MV-4-11 (cell line): ENCODE measurements at regions not wholly inside any gene's neighbourhood (a gene's known extent, or its start where the extent isn't known, plus 50 kb on each side); places are given as distances from the start of the nearest gene placed in this dataset.
"Not testable (repeated sequence)": the region's sequence is repeated elsewhere in the genome, so short reads cannot be mapped to it uniquely, and the experiment has no call there.

Experiments
- DNase-seq: peaks from one replicate; lab custom pipeline; 2025; lab: John Stamatoyannopoulos, UW

DNA sequence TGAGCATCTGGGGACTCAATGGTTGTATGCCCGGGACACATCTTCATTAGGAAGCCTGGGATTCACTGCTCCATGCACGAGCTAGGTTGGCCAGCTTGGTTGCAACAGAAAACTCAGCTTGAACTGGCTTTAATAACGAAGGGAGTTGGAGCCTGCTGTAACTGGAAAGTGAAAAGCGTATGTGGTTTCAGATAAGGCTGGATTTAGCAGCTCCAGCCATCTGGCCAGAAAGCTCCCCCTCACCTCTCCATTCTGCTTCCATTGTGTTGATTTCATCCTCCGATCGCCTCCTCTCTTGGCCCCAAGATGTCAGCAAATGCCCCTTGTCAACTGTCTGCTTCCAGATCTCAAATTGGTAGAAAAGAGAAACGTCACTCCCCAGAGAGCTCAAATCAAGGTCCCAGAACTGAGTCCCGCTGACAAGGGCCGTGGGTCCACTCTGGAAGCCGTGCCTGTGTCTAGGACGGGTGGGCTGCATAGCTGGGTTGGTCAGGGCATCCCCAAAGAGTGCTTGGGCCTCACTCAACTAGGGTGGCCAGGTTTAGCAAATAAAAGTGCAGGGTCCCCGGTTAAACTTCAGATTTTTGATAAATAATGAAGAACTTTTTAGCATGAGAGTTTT lies 117.0 kb upstream of the PMEPA1 start:
- no peak for DNase-seq

DNA sequence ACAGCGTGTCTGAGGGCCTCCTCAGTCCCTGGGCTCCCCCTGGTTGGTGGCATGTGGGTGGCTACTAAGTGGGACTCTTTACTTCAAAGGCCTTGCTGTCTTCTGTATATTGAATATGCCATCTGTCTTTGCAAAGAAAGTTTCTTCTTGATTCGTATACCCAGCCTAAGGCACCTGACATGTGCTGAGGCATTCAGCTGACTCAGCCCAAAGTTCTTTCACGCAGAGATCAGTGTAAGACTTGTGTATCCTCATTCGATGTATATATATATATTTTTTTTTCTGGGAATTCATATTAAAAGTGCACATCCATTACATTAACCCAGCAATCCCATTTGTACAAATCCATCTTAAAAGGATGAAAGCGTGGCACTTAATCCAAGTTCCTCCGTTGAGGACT lies 115.1 kb upstream of the PMEPA1 start:
- DNase-seq = no peak

DNA sequence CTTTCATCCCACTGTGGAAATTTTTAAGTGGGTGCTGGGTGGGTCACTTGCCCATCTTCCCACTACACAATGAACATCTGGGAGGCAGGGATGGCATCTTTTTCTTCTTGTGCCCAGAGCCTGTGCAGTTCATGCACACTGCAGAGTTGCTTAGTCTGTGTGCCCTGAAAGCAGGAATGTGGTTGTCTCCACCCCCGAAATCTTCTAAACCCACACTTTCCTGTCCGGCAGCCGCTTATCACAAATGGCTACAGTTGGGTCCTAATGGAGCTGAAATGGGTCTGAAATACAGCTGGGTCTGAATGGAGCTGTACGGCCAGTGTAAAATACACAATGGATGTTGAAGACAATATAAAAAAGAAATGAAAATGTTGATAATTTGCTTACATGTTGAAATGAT lies 112.1 kb upstream of the PMEPA1 start:
- DNase-seq = no peak

DNA sequence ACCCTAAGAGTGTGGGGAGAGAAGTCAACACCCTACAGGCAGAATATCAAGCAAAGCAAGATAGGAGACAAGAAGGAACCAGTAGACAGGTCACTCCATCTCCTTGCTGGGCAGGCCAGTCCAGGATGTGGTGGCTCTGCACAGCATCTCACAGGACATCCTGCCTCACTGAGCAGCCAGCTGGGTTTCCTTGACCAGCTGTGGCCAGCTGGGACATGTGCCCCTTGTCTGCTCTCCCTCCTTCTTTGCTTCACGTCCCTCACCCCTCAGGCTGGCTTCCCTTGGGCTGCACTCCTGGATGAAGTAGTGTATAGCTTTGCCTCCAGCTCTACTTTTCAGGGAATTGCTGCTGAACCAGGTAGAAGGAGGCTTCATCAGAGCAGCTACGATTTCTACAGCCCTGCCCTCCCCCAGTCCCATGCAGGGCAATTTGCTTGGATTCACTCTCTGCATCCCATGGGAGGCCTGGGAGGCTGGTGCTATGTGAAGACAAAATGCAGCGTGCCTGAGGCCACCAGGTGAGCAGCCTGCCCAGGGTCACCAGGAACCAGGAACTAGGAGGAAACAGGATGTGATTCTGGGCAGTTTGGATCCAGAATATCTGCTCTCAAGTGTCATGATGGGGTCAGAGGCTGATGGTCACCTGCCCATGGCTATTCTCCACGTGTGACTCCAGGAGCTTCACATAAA lies 110.0 kb upstream of the PMEPA1 start:
- DNase-seq = no peak

DNA sequence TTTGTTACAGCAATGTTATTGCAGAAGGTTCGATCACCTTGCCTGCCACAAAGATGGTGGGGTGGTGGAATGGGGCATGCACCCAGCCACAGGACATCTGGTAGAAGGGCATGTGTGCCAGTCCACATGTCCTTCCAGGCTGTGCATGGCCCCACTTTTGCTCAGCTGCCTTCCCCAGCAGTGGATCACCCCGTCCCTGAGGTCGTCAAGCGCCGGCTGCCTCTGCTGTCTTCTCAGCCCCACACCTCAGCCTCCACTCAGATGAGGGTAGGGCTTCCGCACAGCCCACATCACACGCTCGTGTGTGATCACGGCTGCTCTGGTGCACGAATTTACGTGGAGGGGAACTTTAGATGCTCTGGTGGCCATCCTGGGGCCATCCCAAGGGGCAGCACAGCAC lies 109.5 kb upstream of the PMEPA1 start:
- DNase-seq = no peak

DNA sequence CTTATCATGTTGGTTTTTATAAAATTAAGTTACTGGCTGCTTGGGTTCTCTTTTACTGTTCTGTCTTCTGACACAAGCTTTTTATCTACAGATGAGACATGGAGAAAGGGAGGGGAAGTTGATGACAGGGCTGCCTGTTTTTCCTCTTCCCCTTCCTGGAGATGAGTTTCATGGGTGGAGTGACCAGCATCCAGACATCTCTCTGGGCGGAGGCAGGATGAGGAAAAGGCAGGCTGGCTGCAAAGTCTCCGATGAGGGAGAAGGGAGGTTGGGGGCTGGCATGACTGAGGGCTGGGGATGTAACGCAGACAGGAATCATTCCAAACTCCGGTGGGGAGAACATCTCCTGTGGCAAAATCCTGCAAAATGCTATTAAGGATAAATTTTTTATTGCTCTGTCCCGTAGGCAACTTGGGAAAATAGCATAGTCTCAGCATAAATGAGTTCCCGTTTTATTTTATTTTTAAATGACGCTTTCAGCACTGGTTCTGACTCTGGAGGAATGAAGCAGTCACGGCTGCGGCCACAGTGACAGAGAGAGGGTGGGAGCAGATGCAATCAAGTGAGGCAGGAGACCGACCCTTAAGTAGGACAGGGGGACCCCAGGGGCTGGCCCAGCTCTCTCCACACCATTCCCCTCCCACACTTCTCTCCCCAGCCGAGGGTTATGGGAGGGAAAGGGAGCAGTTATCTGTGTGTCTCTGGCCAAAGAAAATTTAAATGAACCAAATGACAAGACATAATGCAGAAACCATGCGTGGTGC lies 108.8 kb upstream of the PMEPA1 start:
- DNase-seq = no peak

DNA sequence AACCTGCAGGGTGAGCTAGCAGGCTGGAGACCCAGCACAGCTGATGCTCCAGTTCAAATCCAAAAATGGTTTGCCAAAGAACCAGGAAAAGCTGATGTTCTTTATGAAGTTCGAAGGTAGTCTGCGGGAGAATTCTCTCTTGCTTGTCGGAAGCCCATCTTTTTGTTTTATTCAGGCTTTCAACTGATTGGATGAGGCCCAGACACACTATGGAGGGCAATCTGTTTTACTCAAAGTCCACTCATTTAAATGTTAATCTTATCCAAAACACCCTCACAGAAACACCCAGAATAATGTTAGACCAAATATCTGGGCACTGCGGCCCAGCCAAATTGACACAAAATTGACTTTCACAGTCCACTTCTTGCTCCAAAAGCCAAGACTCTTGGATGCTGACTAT lies 105.6 kb upstream of the PMEPA1 start:
- DNase-seq = no peak

DNA sequence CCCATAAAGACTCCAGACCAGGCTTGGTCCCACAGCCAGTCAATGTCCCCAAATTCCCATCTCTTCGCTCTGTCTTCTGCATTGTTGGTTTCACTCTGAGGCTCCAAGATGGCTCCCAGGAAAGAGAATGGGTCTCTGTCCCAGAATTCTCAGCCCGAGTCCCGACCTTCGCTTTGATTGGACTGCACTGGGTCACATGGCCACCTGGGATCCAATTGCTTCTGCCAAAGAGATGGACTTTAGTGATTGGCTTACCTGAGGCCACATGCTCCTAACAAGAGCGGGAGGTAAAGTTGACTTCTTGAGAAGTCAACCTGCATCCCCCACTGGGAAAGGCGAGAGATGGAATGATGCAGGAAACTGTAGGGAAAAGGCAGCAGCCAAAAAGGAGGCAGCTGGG lies 104.7 kb upstream of the PMEPA1 start:
- no peak for DNase-seq

DNA sequence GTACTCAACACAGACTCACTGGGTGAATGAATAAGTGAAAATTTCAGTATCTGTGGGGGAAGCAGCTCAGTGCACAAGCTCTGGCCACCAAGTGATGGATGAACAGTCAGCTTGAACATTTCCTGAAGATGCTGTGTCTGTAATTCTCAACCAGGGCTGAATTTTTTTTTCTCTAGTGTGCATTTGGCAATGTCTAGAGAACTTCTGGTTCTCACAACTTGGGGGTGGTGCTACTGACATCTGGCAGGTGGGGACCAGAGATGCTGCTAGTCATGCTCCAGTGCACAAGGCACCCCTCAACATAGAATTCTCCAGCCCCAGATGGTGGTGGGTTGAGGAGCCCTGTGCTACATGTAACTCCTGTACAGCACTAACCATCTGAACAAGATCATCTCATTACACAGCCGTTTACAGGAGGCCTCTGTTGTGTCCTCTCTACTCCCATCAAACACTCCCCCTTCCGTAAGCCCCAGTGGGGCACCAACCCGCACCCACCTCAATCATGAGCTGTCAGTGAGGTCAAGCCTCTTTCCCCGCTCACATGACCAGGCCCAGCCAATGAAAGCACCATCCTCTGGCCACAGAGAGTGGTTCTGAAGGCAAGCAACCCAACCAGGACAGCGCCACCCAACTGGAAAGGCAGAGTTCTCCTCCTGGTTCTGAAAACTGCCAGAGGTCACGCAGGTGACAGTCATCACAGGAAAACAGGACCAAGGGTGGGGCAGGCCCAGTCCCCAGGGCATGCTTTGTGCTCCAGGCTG lies 103.9 kb upstream of the PMEPA1 start:
- DNase-seq = no peak

DNA sequence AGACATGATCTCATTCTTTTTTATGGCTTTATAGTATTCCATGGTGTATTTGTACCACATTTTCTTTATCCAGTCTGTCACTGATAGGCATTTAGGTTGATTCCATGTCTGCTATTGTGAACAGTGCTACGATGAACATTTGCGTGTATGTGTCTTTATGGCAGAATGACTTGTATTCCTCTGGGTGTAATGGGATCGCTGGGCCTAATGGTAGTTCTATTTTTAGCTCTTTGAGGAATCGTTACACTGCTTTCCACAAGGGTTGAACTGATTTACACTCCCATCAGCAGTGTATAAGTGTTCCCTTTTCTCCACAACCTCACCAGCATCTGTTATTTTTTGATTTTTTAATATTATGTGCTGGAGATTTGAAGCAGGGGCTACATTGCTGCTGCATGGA lies 102.8 kb upstream of the PMEPA1 start:
- not testable (repeated sequence) for DNase-seq

DNA sequence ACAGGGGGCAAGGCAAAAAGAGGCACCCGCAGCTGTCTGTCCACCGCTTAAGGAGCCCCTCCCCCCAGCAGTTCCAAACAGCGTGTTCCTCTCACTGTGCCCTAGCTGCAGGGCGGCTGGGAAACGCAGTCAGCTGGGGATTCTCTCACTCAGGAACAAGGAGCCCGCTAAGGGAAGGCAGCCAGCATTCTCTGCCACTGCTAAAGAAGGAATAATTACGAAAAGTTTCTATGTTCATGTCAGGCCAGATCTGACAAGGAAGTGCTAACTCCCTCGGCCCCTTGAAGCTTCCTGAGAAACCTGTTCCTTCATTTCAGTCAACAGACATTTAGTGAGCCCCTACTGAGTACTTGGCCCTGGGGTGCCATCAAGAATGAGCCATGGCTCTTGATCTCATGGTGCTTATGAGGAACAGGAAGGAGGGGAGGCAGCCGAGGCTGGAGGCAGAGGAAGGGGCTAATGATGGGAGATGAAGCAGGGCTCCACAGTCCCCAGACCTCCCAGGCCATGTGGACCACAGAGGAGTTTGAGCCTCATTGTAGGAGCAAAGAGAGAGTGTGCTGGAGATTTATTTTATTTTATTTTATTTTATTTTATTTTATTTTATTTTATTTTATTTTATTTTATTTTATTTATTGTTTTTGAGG lies 101.7 kb upstream of the PMEPA1 start:
- no peak for DNase-seq

DNA sequence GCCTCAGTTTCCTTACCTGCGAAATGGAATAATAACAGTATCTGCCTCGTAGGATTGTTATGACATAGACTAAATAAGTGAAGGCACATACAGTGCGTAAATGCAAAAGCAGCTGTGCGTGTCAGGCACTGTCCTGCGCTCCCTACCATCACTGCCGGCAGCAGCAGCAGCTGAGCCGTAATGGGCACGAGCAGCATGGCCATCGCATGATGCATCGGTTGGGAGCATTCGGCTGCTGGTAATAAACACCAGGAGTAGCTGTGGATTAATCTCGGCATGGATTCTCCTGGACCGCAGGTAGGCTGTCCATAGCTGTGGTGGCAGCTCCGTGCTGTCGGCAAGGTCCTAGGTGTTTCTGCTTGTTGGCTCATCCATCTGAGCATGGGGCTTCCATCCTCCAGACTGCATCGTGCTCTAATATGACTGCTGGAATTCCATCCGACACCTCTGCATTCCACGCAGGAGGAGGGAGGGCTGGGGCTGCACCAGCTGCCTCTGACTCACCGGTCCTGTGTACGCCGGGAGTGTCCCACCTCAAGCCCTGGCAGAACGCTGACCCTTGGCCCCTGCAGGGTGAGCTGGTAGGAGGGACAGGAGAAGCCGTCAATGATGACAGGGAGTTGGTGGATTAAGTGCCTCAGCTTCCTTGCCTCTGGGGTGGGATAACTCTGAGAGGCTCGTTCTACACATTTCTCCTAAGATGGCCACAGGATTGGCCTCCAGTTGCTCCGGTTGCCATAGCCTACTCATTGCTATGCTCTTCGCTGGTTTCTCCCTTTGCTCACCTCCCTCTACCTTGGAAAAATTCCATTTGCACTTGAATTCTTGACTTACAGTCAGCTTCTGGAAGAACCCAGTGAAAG lies 100.9 kb upstream of the PMEPA1 start:
- no peak for DNase-seq

DNA sequence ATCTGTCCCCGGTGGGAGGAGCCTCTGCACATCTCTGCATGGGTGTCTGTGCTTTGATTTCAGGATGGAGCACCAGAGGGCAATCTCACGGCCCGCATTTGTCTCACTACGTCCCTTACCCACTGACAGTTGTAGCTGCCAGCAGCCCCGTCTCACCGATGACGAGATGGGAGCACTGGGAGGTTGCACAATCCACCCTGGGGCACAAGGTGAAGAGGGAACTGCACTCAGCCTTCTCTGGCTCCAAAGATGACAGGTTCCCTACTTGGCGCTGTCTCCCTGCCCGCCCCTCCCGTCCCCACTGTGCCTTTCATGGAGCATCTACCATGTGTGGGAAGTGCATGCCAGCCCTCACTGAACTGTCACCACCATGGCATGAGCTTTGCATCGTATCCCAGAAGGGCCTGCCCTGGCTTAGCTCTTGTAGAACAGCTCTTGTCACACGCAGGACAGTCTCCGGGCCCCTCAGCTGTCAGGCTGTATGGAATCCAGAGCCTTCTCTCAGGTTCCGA lies 99.9 kb upstream of the PMEPA1 start:
- no peak for DNase-seq

DNA sequence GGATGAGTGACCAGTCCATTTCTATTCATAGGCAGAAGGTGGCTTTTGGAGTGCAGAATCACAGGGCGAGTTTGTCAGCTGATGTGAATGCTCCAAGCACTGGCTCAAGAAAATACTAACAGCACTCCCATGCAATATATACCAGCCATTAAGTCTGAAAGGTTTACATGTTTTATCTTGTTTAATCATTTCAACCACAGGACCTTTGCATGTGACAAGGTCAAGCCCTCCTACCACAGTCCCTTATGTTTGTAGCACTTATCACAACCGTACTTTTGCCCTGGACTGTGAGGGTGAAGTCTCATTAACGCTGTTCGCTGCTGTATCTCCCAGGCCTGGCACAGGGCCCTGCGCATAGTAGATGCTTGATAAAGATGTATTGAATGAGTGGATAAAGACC lies 99.3 kb upstream of the PMEPA1 start:
- DNase-seq = no peak

DNA sequence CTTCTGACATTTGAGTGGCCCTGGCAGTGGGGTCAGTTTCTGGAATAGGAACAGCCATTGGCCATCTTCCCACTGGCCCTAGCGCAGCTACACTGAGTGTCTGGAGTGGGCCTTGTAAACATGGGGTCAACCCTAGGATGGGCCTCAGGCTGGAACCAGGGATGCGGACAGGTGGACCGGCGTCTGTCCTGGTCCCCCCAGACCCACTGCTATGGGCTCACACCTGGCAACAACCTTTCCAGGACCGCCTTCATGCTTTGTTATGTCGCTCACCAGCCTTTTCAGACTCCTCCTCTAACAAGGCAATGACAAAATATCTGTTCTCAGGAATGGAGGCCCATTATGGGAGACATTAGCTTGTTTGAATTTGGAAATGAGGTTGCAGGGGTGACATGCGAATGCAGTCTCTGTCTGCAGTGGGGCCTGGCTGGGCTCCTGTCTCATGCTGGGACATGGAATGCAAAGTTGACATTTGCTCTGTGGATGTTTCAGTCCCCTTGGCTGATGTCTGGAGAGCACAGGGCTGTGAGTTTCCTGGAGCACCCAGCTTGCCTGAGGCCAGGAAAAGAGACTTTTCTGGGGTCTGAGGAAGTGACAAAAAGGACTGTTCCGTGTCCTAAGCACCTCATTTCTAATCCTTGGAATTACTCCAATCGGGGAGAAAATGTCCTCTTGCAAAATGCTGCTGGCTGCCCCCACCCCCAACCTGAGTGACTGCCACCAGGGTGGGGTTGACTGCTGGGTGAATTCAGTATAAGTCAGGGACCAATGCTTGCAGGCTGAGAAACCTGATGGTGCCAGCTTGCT lies 98.7 kb upstream of the PMEPA1 start:
- no peak for DNase-seq

DNA sequence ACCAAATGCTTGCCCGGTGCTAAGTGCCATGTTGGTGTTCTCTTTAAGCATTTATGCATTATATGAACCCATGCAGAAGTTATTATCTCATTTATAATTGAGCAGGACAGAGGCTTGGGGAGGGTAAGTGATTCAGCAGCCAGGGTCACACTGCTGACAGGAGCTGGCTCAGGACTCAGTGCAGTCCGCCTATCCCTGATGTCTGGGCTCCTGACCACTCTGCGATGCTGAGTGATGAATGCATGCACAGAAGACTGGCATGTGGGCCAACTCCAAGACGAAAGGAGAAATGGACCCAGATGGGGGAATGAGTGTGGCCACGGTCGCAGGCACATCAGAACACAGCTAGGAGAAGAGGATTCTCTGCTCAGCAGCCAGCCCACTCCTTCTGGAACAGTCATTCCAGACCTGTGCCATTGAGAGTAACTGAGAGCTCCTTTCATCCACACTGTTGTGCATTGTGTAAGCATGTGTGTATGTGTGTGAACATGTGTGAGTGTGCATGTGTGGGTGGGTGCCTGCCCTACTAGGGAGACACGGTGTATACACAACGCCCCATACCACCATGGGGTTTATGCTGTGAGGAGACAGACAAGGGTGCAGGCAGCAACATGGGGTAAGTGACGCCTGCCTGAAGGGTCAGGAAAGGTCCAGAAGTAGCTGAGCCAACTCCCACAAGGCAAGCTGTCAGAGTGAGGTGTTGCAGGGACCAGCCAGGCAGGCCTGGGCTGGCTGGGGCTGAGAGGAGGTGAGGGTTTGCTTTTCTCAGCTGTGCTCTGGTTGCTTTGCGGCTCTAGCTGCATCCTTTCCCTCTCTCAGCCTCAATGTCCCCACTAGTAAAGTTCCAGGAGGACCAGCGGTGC lies 97.8 kb upstream of the PMEPA1 start:
- no peak for DNase-seq

DNA sequence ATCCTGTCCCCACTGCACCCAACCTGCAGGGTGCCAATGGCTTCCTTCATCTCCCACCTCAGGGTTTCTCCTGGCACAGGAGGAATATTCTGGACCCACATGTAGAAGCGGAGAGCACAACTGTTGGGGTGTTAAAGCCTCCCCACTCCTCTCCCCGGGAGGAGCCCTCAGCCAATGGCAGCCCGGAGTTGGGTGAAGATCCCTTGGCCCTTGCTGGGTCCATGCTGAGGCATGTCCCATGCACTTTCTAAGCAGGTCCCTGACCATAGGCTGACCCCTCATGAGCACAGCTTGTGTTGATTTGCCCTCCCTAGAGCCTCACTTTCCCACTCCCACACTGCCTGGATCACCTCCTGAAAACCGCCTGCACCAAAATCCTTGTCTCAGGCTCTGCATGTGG lies 97.2 kb upstream of the PMEPA1 start:
- DNase-seq = no peak

DNA sequence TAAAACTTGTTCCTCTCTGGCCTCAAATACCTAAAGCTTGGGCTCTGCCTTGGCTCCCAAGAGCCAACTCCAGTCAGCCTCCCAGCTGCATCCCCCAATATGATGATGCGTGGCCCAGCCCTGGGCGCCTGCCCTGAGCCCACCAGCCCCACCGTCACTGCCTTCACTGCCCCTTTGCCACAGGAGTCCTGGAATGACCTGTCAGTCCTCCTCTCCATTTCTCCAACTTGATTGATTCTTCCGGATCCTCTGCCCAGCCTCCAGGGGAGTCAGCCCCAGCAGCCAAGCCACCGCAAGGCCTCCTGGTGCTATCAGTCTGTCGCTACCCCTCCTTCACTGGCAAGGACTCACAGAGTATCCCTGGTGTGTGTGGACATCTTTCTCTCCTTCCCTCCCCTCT lies 96.7 kb upstream of the PMEPA1 start:
- DNase-seq = no peak

DNA sequence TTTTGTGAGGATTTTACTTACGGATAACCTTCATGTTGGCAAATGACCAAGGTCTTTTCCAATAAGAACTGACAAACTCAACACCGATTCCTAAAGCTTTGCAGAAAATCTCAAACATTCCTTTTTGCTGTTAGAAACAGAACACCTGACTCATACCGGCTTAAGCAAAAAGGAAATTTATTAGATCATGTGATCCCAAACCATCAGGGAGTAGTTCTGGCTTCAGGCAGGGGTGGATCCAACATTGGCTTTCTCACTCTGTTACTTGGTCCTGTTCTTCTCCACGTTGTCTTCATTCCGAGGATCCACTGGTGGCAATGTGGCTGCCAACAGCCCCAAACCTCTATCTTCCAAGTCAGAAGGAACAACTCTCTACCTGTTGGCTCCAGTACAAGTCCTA lies 95.9 kb upstream of the PMEPA1 start:
- DNase-seq = no peak
